ENCODE measurements at regions not wholly inside any gene's neighbourhood (a gene's known extent, or its start where the extent isn't known, plus 50 kb on each side); places are given as distances from the start of the nearest gene placed in this dataset.

DNA sequence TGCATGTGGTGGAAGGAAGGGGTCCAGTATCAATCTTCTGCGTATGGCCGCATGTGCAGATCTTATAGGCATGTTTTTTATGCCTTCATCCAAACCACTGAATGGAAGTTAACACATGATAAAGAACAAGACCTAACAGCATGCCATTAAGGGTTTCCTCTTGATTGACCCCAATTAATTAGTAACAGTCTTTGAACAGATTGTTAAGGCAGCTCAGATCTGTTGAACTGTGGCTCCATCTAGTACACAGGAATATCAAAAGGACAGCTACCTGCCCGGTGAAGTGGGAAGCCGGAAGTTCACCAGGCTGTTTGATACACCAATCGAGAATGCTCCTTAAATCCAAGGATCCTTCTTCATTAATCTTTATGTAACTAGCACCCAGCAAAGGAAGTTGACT lies 159.9 kb upstream of the ADAMTS16 start:
- Mint-ChIP-seq H3K36me3 (ENCODE audit: low read depth, unreplicated experiment) (no peaks in the 10 kb centered on the region), H3K4me1 (ENCODE audit: low read depth, unreplicated experiment) (peaks cover 14% of the 10 kb centered on the region), H3K4me3 (ENCODE audit: unreplicated experiment) (no peak overlapping the region), H3K27me3 (ENCODE audit: low read depth, unreplicated experiment) (no peaks in the 10 kb centered on the region), H3K27ac (ENCODE audit: unreplicated experiment) (no peak overlapping the region), H3K9me3 (ENCODE audit: unreplicated experiment) (peaks cover 2% of the 10 kb centered on the region)
- no peak for DNase-seq (ENCODE audit: low read depth)
- Histone ChIP-seq H3K79me2 (ENCODE audit: insufficient read depth, low read length) (no peaks in the 10 kb centered on the region), H3K4me3 (ENCODE audit: insufficient read depth, low read depth, low read length) (no peak overlapping the region), H2AFZ (ENCODE audit: low read depth, low read length) (no peak overlapping the region), H3K9me3 (ENCODE audit: insufficient read depth, low read depth, low read length) (no peaks in the 10 kb centered on the region), H4K20me1 (ENCODE audit: insufficient read depth, low read length) (no peaks in the 10 kb centered on the region), H3K4me1 (ENCODE audit: insufficient read depth, low read length) (peaks cover 13% of the 10 kb centered on the region), H3K27ac (ENCODE audit: low read depth, low read length) (no peak overlapping the region), H3K36me3 (ENCODE audit: insufficient read depth, low read length) (no peaks in the 10 kb centered on the region), H3K4me2 (ENCODE audit: low read length) (no peak overlapping the region), H3K27me3 (ENCODE audit: insufficient read depth, low read length) (peaks cover 2% of the 10 kb centered on the region), H3K9ac (ENCODE audit: low read length) (no peak overlapping the region)
- no peak for FAIRE-seq
- TF ChIP-seq CTCF (IDR thresholded peaks at IDR 0.05; ENCODE audit: insufficient read depth, low read depth, low read length): no peak
- TF ChIP-seq EZH2 (IDR thresholded peaks at IDR 0.05; ENCODE audit: insufficient read depth, low read length): no peak

GRCh38 chr5:4981608-4982007 lies 158.5 kb upstream of the ADAMTS16 start:
- TF ChIP-seq EZH2 (IDR thresholded peaks at IDR 0.05; ENCODE audit: insufficient read depth, low read length) (no peak), CTCF (IDR thresholded peaks at IDR 0.05; ENCODE audit: insufficient read depth, low read depth, low read length) (no peak)
- H3K4me1 ChIP-seq (ENCODE audit: insufficient read depth, low read length): peaks cover 10% of the 10 kb centered on the region
- DNase-seq (ENCODE audit: low read depth) (no peak), FAIRE-seq (no peak)
- peaks cover 9% of the 10 kb centered on the region for H3K4me1 Mint-ChIP-seq (ENCODE audit: low read depth, unreplicated experiment)
- H3K9me3 Mint-ChIP-seq (ENCODE audit: unreplicated experiment): peaks cover 2% of the 10 kb centered on the region
- no peak overlapping the region for H3K4me3 Mint-ChIP-seq (ENCODE audit: unreplicated experiment)
- H3K9ac ChIP-seq (ENCODE audit: low read length): no peak overlapping the region
- H4K20me1 ChIP-seq (ENCODE audit: insufficient read depth, low read length): no peaks in the 10 kb centered on the region
- no peaks in the 10 kb centered on the region for H3K9me3 ChIP-seq (ENCODE audit: insufficient read depth, low read depth, low read length)
- H3K79me2 ChIP-seq (ENCODE audit: insufficient read depth, low read length): no peaks in the 10 kb centered on the region
- no peak overlapping the region for H3K27ac ChIP-seq (ENCODE audit: low read depth, low read length)
- no peak overlapping the region for H3K27ac Mint-ChIP-seq (ENCODE audit: unreplicated experiment)
- no peak overlapping the region for H3K4me3 ChIP-seq (ENCODE audit: insufficient read depth, low read depth, low read length)
- H3K36me3 ChIP-seq (ENCODE audit: insufficient read depth, low read length): no peaks in the 10 kb centered on the region
- H2AFZ ChIP-seq (ENCODE audit: low read depth, low read length): no peak overlapping the region
- no peaks in the 10 kb centered on the region for H3K36me3 Mint-ChIP-seq (ENCODE audit: low read depth, unreplicated experiment)
- H3K27me3 Mint-ChIP-seq (ENCODE audit: low read depth, unreplicated experiment): no peaks in the 10 kb centered on the region
- H3K27me3 ChIP-seq (ENCODE audit: insufficient read depth, low read length): peaks cover 2% of the 10 kb centered on the region
- no peak overlapping the region for H3K4me2 ChIP-seq (ENCODE audit: low read length)

DNA sequence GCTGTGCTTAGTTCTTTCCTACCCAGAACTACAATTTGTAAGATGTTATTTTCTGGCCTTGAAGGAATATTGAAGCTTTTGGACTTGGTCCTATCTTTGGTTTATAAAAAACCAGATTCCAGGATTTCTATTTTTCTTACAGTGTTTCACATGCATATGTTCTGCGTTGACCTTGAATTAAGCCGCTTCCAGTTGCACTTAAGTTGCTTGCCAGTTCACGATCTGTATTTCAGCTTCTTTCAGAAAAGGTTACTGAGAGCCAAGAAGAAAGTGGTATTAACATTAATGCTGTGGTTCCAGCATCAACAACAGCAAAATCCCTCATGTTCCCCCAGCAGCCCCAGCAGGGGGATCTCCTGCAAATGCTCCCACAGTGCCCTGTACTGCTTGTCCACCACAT lies 156.4 kb upstream of the ADAMTS16 start:
- FAIRE-seq (no peak), DNase-seq (ENCODE audit: low read depth) (no peak)
- no peak overlapping the region for H3K4me3 ChIP-seq (ENCODE audit: insufficient read depth, low read depth, low read length)
- TF ChIP-seq EZH2 (IDR thresholded peaks at IDR 0.05; ENCODE audit: insufficient read depth, low read length) (no peak), CTCF (IDR thresholded peaks at IDR 0.05; ENCODE audit: insufficient read depth, low read depth, low read length) (no peak)
- Mint-ChIP-seq H3K36me3 (ENCODE audit: low read depth, unreplicated experiment) (no peaks in the 10 kb centered on the region), H3K27me3 (ENCODE audit: low read depth, unreplicated experiment) (no peaks in the 10 kb centered on the region), H3K27ac (ENCODE audit: unreplicated experiment) (no peak overlapping the region), H3K4me1 (ENCODE audit: low read depth, unreplicated experiment) (peaks cover 9% of the 10 kb centered on the region), H3K4me3 (ENCODE audit: unreplicated experiment) (no peak overlapping the region), H3K9me3 (ENCODE audit: unreplicated experiment) (no peaks in the 10 kb centered on the region)
- no peaks in the 10 kb centered on the region for H3K79me2 ChIP-seq (ENCODE audit: insufficient read depth, low read length)
- no peak overlapping the region for H2AFZ ChIP-seq (ENCODE audit: low read depth, low read length)
- peaks cover 2% of the 10 kb centered on the region for H3K27me3 ChIP-seq (ENCODE audit: insufficient read depth, low read length)
- no peak overlapping the region for H3K9ac ChIP-seq (ENCODE audit: low read length)
- no peaks in the 10 kb centered on the region for H3K4me1 ChIP-seq (ENCODE audit: insufficient read depth, low read length)
- no peaks in the 10 kb centered on the region for H3K36me3 ChIP-seq (ENCODE audit: insufficient read depth, low read length)
- no peak overlapping the region for H3K27ac ChIP-seq (ENCODE audit: low read depth, low read length)
- no peaks in the 10 kb centered on the region for H3K9me3 ChIP-seq (ENCODE audit: insufficient read depth, low read depth, low read length)
- H3K4me2 ChIP-seq (ENCODE audit: low read length): no peak overlapping the region
- H4K20me1 ChIP-seq (ENCODE audit: insufficient read depth, low read length): no peaks in the 10 kb centered on the region
